PC-3 (cell line): ENCODE measurements at regions not wholly inside any gene's neighbourhood (a gene's known extent, or its start where the extent isn't known, plus 50 kb on each side); places are given as distances from the start of the nearest gene placed in this dataset.

Source experiments
- ATAC-seq: fragments of 200-7000 bp; cut with Tn5 transposase; 2 replicates; pipeline ENCODE4 v1.9.1; 2020; ENCODE audit warnings: mild to moderate bottlenecking, moderate library complexity
- BruUV-seq: library from RNA; stranded (reverse); fragments of 400-500 nt; replicated peaks from 2 replicates; lab custom pipeline; 2021; lab: Mats Ljungman, UMichigan
- CTCF ChIA-PET: fragments of 300-600 bp; sonication (Branson Sonifier 250); formaldehyde crosslinking; loops from one replicate; lab custom pipeline; 2022; ENCODE audit warnings: antibody characterized with exemption; lab: Charles Lee
- POLR2A ChIA-PET: fragments of 300-600 bp; sonication (Branson Sonifier 250); formaldehyde crosslinking; loops from one replicate; lab custom pipeline; 2022; ENCODE audit warnings: antibody characterized with exemption; ENCODE audit not compliant: unreplicated experiment; lab: Charles Lee
- DNase-seq: peaks from one replicate; pipeline ENCODE4 v3.0.0-alpha.2; 2015
- H2AFZ ChIP-seq: fragments of 300-600 bp; sonication (generic); 2 replicates; pipeline ENCODE4 v1.6.0; 2016; ENCODE audit warnings: antibody characterized with exemption, low read length
- H3F3A ChIP-seq: fragments of 300-600 bp; sonication (generic); one replicate; pipeline ENCODE4 v1.6.0; 2017; ENCODE audit warnings: antibody characterized with exemption, low read length, control low read depth, mild to moderate bottlenecking; ENCODE audit not compliant: unreplicated experiment
- H3K27ac ChIP-seq: fragments of 300-600 bp; sonication (generic); 2 replicates; pipeline ENCODE4 v1.5.1; 2016; ENCODE audit warnings: mild to moderate bottlenecking, low read length
- H3K27me3 ChIP-seq: fragments of 300-600 bp; sonication (generic); 2 replicates; pipeline ENCODE4 v1.6.1; 2016; ENCODE audit warnings: low read length, mixed read lengths
- H3K36me3 ChIP-seq: fragments of 300-600 bp; sonication (generic); 2 replicates; pipeline ENCODE4 v1.6.1; 2016; ENCODE audit warnings: low read depth, mixed run types, low read length, mixed read lengths
- H3K4me1 ChIP-seq: fragments of 300-600 bp; sonication (generic); 2 replicates; pipeline ENCODE4 v1.5.1; 2016; ENCODE audit warnings: low read length; ENCODE audit not compliant: insufficient read depth
- H3K4me2 ChIP-seq: fragments of 300-600 bp; sonication (generic); 2 replicates; pipeline ENCODE4 v1.6.0; 2016; ENCODE audit warnings: low read length
- H3K4me3 ChIP-seq: fragments of 300-600 bp; sonication (generic); 2 replicates; pipeline ENCODE4 v1.5.1; 2016; ENCODE audit warnings: mild to moderate bottlenecking, low read length, mixed read lengths
- H3K79me2 ChIP-seq: fragments of 300-600 bp; sonication (generic); 2 replicates; pipeline ENCODE4 v1.6.1; 2017; ENCODE audit warnings: low read length, mixed read lengths
- H3K9ac ChIP-seq: fragments of 300-600 bp; sonication (generic); 2 replicates; pipeline ENCODE4 v1.6.0; 2016; ENCODE audit warnings: mild to moderate bottlenecking, low read length
- H3K9me2 ChIP-seq: fragments of 300-600 bp; sonication (generic); replicated peaks from 2 replicates; pipeline ENCODE4 v1.6.1; 2016; ENCODE audit warnings: mixed run types, low read length, mixed read lengths
- H3K9me3 ChIP-seq: fragments of 300-600 bp; sonication (generic); 2 replicates; pipeline ENCODE4 v1.6.1; 2016; ENCODE audit warnings: low read length, mixed read lengths
- H4K20me1 ChIP-seq: fragments of 300-600 bp; sonication (generic); 2 replicates; pipeline ENCODE4 v1.6.1; 2016; ENCODE audit warnings: low read length, mixed read lengths
- CTCF ChIP-seq: fragments of 300-600 bp; sonication (generic); conservative IDR thresholded peaks from 2 replicates; pipeline ENCODE4 v1.5.1; 2017; ENCODE audit warnings: antibody characterized with exemption, low read depth, mild to moderate bottlenecking, low read length
- EZH2 ChIP-seq: fragments of 300-600 bp; sonication (generic); IDR thresholded peaks from one replicate; pipeline ENCODE4 v1.6.1; 2017; ENCODE audit warnings: antibody characterized with exemption, mild to moderate bottlenecking, low read length; ENCODE audit not compliant: unreplicated experiment
- EZH2phosphoT487 ChIP-seq: fragments of 300-600 bp; sonication (generic); IDR thresholded peaks from 2 replicates; pipeline ENCODE4 v1.6.1; 2018; ENCODE audit warnings: mild to moderate bottlenecking, antibody characterized with exemption, low read length, borderline replicate concordance
- intact Hi-C: fragments of 100-400 bp; cut with micrococcal nuclease; formaldehyde crosslinking; loops from 2 replicates; pipeline ENCODE4 v1.9.0; 2023

DNA sequence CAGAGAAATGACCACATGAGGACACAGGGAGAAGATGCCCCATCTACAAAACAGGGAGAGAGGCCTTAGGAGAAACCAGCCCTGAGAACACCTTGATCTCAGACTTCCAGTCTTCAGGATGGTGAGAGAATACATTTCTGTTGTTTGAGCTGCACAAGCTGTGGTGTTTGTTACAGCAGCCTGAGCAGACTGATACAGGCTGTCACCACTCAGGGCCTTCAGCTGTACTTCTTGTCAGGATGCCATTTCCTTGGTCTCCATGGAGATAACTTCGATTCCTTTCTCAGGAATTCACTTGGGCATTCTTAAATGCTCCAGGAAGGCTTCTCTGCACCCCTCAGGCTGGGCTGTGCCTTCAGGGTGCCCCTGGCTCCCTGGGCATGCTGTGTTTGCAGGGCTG is 85.7 kb upstream of the IGFBP3 start:
- Histone ChIP-seq H4K20me1 (no peaks in the 10 kb centered on the region), H3K79me2 (no peaks in the 10 kb centered on the region), H3K27ac (peak overlapping the region; percentile 62), H3K4me1 (peaks cover 34% of the 10 kb centered on the region), H3K9ac (no peak overlapping the region; the same call in 1 of the 2 replicates), H3K36me3 (no peaks in the 10 kb centered on the region), H3K9me2 (no peaks in the 10 kb centered on the region), H3F3A (no peaks in the 10 kb centered on the region), H3K4me3 (no peak overlapping the region), H3K27me3 (no peaks in the 10 kb centered on the region), H3K9me3 (no peaks in the 10 kb centered on the region), H3K4me2 (no peak overlapping the region), H2AFZ (no peak overlapping the region)
- intact Hi-C loops: no loop called here
- ATAC-seq (no peak), DNase-seq (peak; percentile 21)
- CTCF ChIA-PET: no interaction called here
- TF ChIP-seq EZH2phosphoT487: no peak
- TF ChIP-seq EZH2: no peak
- TF ChIP-seq CTCF: no peak
- POLR2A ChIA-PET: no interaction called here
- no TSS peak for BruUV-seq

- CTCF ChIA-PET: no interaction called here
- Histone ChIP-seq H2AFZ (no peak overlapping the region), H3K4me3 (no peak overlapping the region), H4K20me1 (no peaks in the 10 kb centered on the region), H3K4me2 (no peak overlapping the region), H3K9ac (no peak overlapping the region), H3F3A (no peaks in the 10 kb centered on the region), H3K4me1 (peaks cover 34% of the 10 kb centered on the region), H3K9me3 (no peaks in the 10 kb centered on the region), H3K79me2 (no peaks in the 10 kb centered on the region), H3K36me3 (no peaks in the 10 kb centered on the region), H3K27me3 (no peaks in the 10 kb centered on the region), H3K27ac (peak overlapping the region; percentile 62; the same call in 1 of the 2 replicates), H3K9me2 (no peaks in the 10 kb centered on the region)
- no peak for ATAC-seq
- TF ChIP-seq EZH2phosphoT487 (no peak), CTCF (no peak), EZH2 (no peak)
- DNase-seq: no peak
- intact Hi-C loops: no loop called here
- POLR2A ChIA-PET: no interaction called here
- BruUV-seq: no TSS peak
Measured at GRCh38 chr7:46006212-46006611, 85.1 kb upstream of the IGFBP3 start.

DNA sequence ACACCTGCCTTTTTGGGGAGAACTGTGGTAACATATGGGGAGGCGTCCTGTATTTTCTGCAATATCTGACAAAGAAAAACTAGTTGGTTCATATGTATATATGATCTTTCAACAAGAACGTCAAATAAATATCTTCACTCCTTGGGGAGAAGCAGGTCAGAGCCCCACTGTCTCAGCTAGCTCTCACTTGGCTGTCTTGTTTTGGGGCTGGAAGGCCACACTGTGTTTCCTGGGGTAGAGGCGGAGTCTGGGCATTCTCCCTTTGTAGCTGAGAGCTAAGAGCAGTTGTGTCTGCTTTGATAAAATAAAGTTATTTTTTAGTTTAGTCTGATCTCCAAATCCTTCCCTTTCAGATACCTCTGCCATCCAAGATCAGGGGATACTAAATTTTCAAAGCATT is 83.9 kb upstream of the IGFBP3 start:
- intact Hi-C loops: loop anchor here (1.0 kb wide), 1 partner anchor 27 kb away; no protein-coding TSS in a partner anchor
- ChIA-PET CTCF (no interaction called here), POLR2A (no interaction called here)
- Histone ChIP-seq H3K4me1 (peaks cover 34% of the 10 kb centered on the region), H3K79me2 (no peaks in the 10 kb centered on the region), H3K27me3 (no peaks in the 10 kb centered on the region), H4K20me1 (no peaks in the 10 kb centered on the region), H2AFZ (no peak overlapping the region), H3F3A (no peaks in the 10 kb centered on the region), H3K9me2 (no peaks in the 10 kb centered on the region), H3K4me3 (no peak overlapping the region), H3K27ac (peak overlapping the region; percentile 91), H3K36me3 (no peaks in the 10 kb centered on the region), H3K4me2 (peak overlapping the region; percentile 33), H3K9me3 (no peaks in the 10 kb centered on the region), H3K9ac (peak overlapping the region; percentile 47)
- ATAC-seq (no peak), DNase-seq (no peak)
- TF ChIP-seq CTCF: no peak
- no peak for TF ChIP-seq EZH2phosphoT487
- no peak for TF ChIP-seq EZH2
- BruUV-seq: no TSS peak
